ENCODE measurements at regions not wholly inside any gene's neighbourhood (a gene's known extent, or its start where the extent isn't known, plus 50 kb on each side); places are given as distances from the start of the nearest gene placed in this dataset.

DNA sequence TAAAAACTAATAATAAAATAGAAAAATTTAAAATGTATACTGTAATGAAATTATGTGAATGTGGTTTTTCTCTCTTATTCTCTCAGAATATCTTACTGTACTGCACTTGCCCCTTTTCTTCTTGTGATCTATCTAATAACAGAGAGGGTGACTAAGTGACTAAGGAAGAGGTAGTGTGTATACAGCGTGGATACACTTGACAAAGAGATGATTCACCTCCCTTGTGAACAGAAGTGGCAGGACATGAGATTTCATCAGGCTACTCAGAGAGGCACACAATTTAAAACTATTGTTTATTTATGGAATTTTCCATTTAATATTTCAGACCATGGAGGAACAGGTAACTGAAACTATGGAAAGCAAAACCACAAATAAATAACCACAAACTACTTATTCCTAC is 806.6 kb upstream of the GHITM start:
- no peak for TF ChIP-seq POLR2AphosphoS5 (IDR thresholded peaks at IDR 0.05)
- TF ChIP-seq, protein P1, sequence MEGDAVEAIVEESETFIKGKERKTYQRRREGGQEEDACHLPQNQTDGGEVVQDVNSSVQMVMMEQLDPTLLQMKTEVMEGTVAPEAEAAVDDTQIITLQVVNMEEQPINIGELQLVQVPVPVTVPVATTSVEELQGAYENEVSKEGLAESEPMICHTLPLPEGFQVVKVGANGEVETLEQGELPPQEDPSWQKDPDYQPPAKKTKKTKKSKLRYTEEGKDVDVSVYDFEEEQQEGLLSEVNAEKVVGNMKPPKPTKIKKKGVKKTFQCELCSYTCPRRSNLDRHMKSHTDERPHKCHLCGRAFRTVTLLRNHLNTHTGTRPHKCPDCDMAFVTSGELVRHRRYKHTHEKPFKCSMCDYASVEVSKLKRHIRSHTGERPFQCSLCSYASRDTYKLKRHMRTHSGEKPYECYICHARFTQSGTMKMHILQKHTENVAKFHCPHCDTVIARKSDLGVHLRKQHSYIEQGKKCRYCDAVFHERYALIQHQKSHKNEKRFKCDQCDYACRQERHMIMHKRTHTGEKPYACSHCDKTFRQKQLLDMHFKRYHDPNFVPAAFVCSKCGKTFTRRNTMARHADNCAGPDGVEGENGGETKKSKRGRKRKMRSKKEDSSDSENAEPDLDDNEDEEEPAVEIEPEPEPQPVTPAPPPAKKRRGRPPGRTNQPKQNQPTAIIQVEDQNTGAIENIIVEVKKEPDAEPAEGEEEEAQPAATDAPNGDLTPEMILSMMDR (IDR thresholded peaks at IDR 0.05) = no peak

Measured in prostate gland (tissue), 2 donors.